Activated CD8-positive, alpha-beta T cell treated with anti-CD3 and anti-CD28 coated beads for 36 hours (primary cell): ENCODE measurements at regions not wholly inside any gene's neighbourhood (a gene's known extent, or its start where the extent isn't known, plus 50 kb on each side); places are given as distances from the start of the nearest gene placed in this dataset.

Experiments
- ATAC-seq: fragments of 200-7000 bp; cut with Tn5 transposase; one replicate; pipeline ENCODE4 v1.10.0; 2021; ENCODE audit warnings: mild to moderate bottlenecking, moderate library complexity
- CTCF ChIA-PET: fragments of 350-600 bp; sonication (Branson Sonifier 250); formaldehyde crosslinking; loops from one replicate; lab custom pipeline; 2021; ENCODE audit warnings: antibody characterized with exemption; lab: Charles Lee
- POLR2A ChIA-PET: fragments of 350-600 bp; sonication (Branson Sonifier 250); formaldehyde crosslinking; loops from one replicate; lab custom pipeline; 2021; ENCODE audit warnings: antibody characterized with exemption; lab: Charles Lee
- DNase-seq: peaks from one replicate; pipeline ENCODE4 v3.0.0-alpha.2; 2020
- H3K27ac Mint-ChIP-seq: one replicate; pipeline ENCODE4 v1.8.0; 2021; ENCODE audit warnings: mild to moderate bottlenecking, mixed read lengths
- H3K27me3 Mint-ChIP-seq: one replicate; pipeline ENCODE4 v1.8.0; 2021; ENCODE audit warnings: mixed read lengths
- H3K36me3 Mint-ChIP-seq: one replicate; pipeline ENCODE4 v1.8.0; 2021; ENCODE audit warnings: low read depth, mixed read lengths
- H3K4me1 Mint-ChIP-seq: one replicate; pipeline ENCODE4 v1.8.0; 2021; ENCODE audit warnings: low read depth, mixed read lengths
- H3K4me3 Mint-ChIP-seq: one replicate; pipeline ENCODE4 v1.8.0; 2021; ENCODE audit warnings: mild to moderate bottlenecking, moderate library complexity, mixed read lengths
- H3K9me3 Mint-ChIP-seq: one replicate; pipeline ENCODE4 v1.8.0; 2021; ENCODE audit warnings: mixed read lengths
- CTCF ChIP-seq: fragments of 200-600 bp; IDR thresholded peaks from one replicate; pipeline ENCODE4 v1.8.0; 2022; ENCODE audit warnings: antibody characterized with exemption, mild to moderate bottlenecking
- intact Hi-C: fragments of 100-400 bp; cut with micrococcal nuclease; formaldehyde crosslinking; loops from one replicate; pipeline ENCODE4 v1.10.0; 2022

- POLR2A ChIA-PET, result no interaction called here
- ATAC-seq, result no peak
- Mint-ChIP-seq H3K9me3 (peaks cover 3% of the 10 kb centered on the region), H3K27me3 (no peaks in the 10 kb centered on the region), H3K27ac (no peak overlapping the region), H3K36me3 (no peaks in the 10 kb centered on the region), H3K4me1 (no peaks in the 10 kb centered on the region), H3K4me3 (no peak overlapping the region)
- TF ChIP-seq CTCF, result no peak
- CTCF ChIA-PET, result no interaction called here
- no peak for DNase-seq
- intact Hi-C loops, result no loop called here
These were observed 245.7 kb downstream of the ZIC1 start for GRCh38 chr3:147654827-147655226.

- Mint-ChIP-seq H3K27ac (no peak overlapping the region), H3K9me3 (peaks cover 3% of the 10 kb centered on the region), H3K36me3 (no peaks in the 10 kb centered on the region), H3K27me3 (no peaks in the 10 kb centered on the region), H3K4me1 (no peaks in the 10 kb centered on the region), H3K4me3 (no peak overlapping the region)
- ATAC-seq (no peak), DNase-seq (no peak)
- intact Hi-C loops, result no loop called here
- no peak for TF ChIP-seq CTCF
- POLR2A ChIA-PET, result no interaction called here
- CTCF ChIA-PET, result no interaction called here
These were observed 246.1 kb downstream of the ZIC1 start for GRCh38 chr3:147655236-147655635.

GRCh38 chr3:147656023-147656422, 246.9 kb downstream of the ZIC1 start:
- Mint-ChIP-seq H3K4me3 (no peak overlapping the region), H3K4me1 (no peaks in the 10 kb centered on the region), H3K27ac (no peak overlapping the region), H3K27me3 (no peaks in the 10 kb centered on the region), H3K9me3 (peaks cover 3% of the 10 kb centered on the region), H3K36me3 (no peaks in the 10 kb centered on the region)
- POLR2A ChIA-PET, result no interaction called here
- DNase-seq, result no peak
- no peak for ATAC-seq
- intact Hi-C loops, result no loop called here
- no peak for TF ChIP-seq CTCF
- CTCF ChIA-PET, result no interaction called here

- Mint-ChIP-seq H3K4me3 (no peak overlapping the region), H3K4me1 (no peaks in the 10 kb centered on the region), H3K9me3 (no peaks in the 10 kb centered on the region), H3K27ac (no peak overlapping the region), H3K36me3 (no peaks in the 10 kb centered on the region), H3K27me3 (no peaks in the 10 kb centered on the region)
- CTCF ChIA-PET, result no interaction called here
- DNase-seq (no peak), ATAC-seq (no peak)
- no peak for TF ChIP-seq CTCF
- POLR2A ChIA-PET, result no interaction called here
- intact Hi-C loops, result no loop called here
These were observed 252.8 kb downstream of the ZIC1 start for GRCh38 chr3:147661916-147662315.

GRCh38 chr3:147662705-147663104, 253.5 kb downstream of the ZIC1 start:
- no peaks in the 10 kb centered on the region for H3K9me3 Mint-ChIP-seq
- intact Hi-C loops, result no loop called here
- no peak for ATAC-seq
- POLR2A ChIA-PET, result no interaction called here
- no peaks in the 10 kb centered on the region for H3K27me3 Mint-ChIP-seq
- CTCF ChIA-PET, result no interaction called here
- no peak overlapping the region for H3K27ac Mint-ChIP-seq
- no peak for DNase-seq
- H3K36me3 Mint-ChIP-seq, result no peaks in the 10 kb centered on the region
- TF ChIP-seq CTCF, result no peak
- no peak overlapping the region for H3K4me3 Mint-ChIP-seq
- H3K4me1 Mint-ChIP-seq, result no peaks in the 10 kb centered on the region
